H1 (cell line): ENCODE measurements at regions not wholly inside any gene's neighbourhood (a gene's known extent, or its start where the extent isn't known, plus 50 kb on each side); places are given as distances from the start of the nearest gene placed in this dataset.

Experiments
- CTCF ChIA-PET: fragments of 300-600 bp; sonication (Branson Sonifier 250); formaldehyde crosslinking; loops from one replicate; lab custom pipeline; 2021; ENCODE audit not compliant: partially characterized antibody; lab: Charles Lee
- POLR2A ChIA-PET: fragments of 300-600 bp; sonication (Branson Sonifier 250); formaldehyde crosslinking; loops from one replicate; lab custom pipeline; 2021; ENCODE audit warnings: inconsistent platforms; ENCODE audit not compliant: partially characterized antibody; lab: Charles Lee
- DNase-seq, 2 experiments: peaks; one replicate each; pipeline versions ENCODE4 v3.0.0 to v3.0.0-alpha.2; 2010 to 2022; ENCODE audit warnings: low spot score in 2 of 2, low read depth in 1 of 2, mixed read lengths in 1 of 2
- FAIRE-seq: peaks from 2 replicates; lab custom pipeline; 2011; peaks lifted over from hg19 to GRCh38; lab: Jason Lieb, UNC
- H2AFZ ChIP-seq: 2 replicates; pipeline ENCODE4 v1.8.1; 2012; ENCODE audit warnings: low read length, inconsistent platforms
- H2AK5ac ChIP-seq: 2 replicates; pipeline ENCODE4 v1.6.1; 2013; ENCODE audit warnings: low read depth, low read length
- H2BK120ac ChIP-seq: replicated peaks from 2 replicates; pipeline ENCODE3; 2013; ENCODE audit warnings: low read depth, low read length, inconsistent platforms
- H2BK12ac ChIP-seq: 2 replicates; pipeline ENCODE4 v1.6.1; 2013; ENCODE audit warnings: low read depth, low read length
- H2BK15ac ChIP-seq: 2 replicates; pipeline ENCODE4 v1.6.1; 2013; ENCODE audit warnings: low read length
- H2BK20ac ChIP-seq: 2 replicates; pipeline ENCODE4 v1.6.1; 2013; ENCODE audit warnings: low read length
- H2BK5ac ChIP-seq: 2 replicates; pipeline ENCODE4 v1.6.1; 2013; ENCODE audit warnings: low read depth, low read length
- H3K14ac ChIP-seq: 2 replicates; pipeline ENCODE4 v1.6.1; 2013; ENCODE audit warnings: inconsistent platforms; ENCODE audit not compliant: insufficient read length
- H3K18ac ChIP-seq: 2 replicates; pipeline ENCODE4 v1.6.1; 2013; ENCODE audit warnings: low read length; ENCODE audit errors: extremely low read depth
- H3K23ac ChIP-seq: 2 replicates; pipeline ENCODE4 v1.6.1; 2013; ENCODE audit warnings: inconsistent platforms; ENCODE audit not compliant: insufficient read length
- H3K23me2 ChIP-seq: 2 replicates; pipeline ENCODE4 v1.6.1; 2013; ENCODE audit warnings: low read depth, low read length
- H3K27ac ChIP-seq: 2 replicates; pipeline ENCODE4 v1.6.1; 2011; ENCODE audit warnings: low read depth, low read length, inconsistent platforms
- H3K27me3 ChIP-seq, 4 experiments: replicated peaks in 1 of 4; 1 replicate in 1 of 4; 2 replicates in 3 of 4; pipeline versions ENCODE4 v1.6.1 to v1.8.1; 2011 to 2013; ENCODE audit warnings: low read length in 3 of 4, mild to moderate bottlenecking in 3 of 4, inconsistent platforms in 2 of 4, mixed read lengths in 2 of 4, moderate library complexity in 1 of 4; ENCODE audit not compliant: control insufficient read depth in 3 of 4, insufficient read depth in 3 of 4; ENCODE audit errors: extremely low read depth in 1 of 4
- H3K36me3 ChIP-seq, 4 experiments: 2 replicates each; pipeline versions ENCODE4 v1.6.1 to v1.8.1; 2011 to 2013; ENCODE audit warnings: mild to moderate bottlenecking in 4 of 4, low read length in 3 of 4, moderate library complexity in 2 of 4, control low read depth in 1 of 4, inconsistent platforms in 1 of 4; ENCODE audit not compliant: insufficient read depth in 4 of 4, control insufficient read depth in 2 of 4
- H3K4ac ChIP-seq: replicated peaks from 2 replicates; pipeline ENCODE3; 2013; ENCODE audit warnings: low read length, low read depth, mixed read lengths, inconsistent platforms; ENCODE audit not compliant: insufficient read length
- H3K4me1 ChIP-seq, 4 experiments: replicated peaks in 1 of 4; 1 replicate in 1 of 4; 2 replicates in 3 of 4; pipeline versions ENCODE4 v1.6.1 to v1.8.1; 2011 to 2013; ENCODE audit warnings: low read length in 3 of 4, inconsistent platforms in 2 of 4, mixed read lengths in 1 of 4; ENCODE audit not compliant: insufficient read depth in 4 of 4, control insufficient read depth in 3 of 4
- H3K4me2 ChIP-seq, 2 experiments: 2 replicates each; pipeline versions ENCODE4 v1.6.1 to v1.8.1; 2011 to 2013; ENCODE audit warnings: low read depth in 2 of 2, low read length in 2 of 2, control low read depth in 1 of 2, inconsistent platforms in 1 of 2, mild to moderate bottlenecking in 1 of 2; ENCODE audit not compliant: insufficient read depth in 1 of 2
- H3K4me3 ChIP-seq, 4 experiments: fragments of 200-600, 300-600 bp in 1 of 4; sonication (generic), shearing (Covaris generic), sonication (Bioruptor Twin) in 1 of 4; 2 replicates each; pipeline versions ENCODE4 v1.5.1 to v1.8.1; 2011 to 2016; ENCODE audit warnings: low read length in 4 of 4, low read depth in 3 of 4, control low read depth in 2 of 4, inconsistent platforms in 2 of 4, mild to moderate bottlenecking in 2 of 4, mixed read lengths in 1 of 4, moderate library complexity in 1 of 4; ENCODE audit not compliant: insufficient read depth in 2 of 4; ENCODE audit errors: extremely low read depth in 1 of 4
- H3K56ac ChIP-seq: replicated peaks from 2 replicates; pipeline ENCODE3; 2013; ENCODE audit warnings: low read depth, mild to moderate bottlenecking, mixed read lengths, low read length, inconsistent platforms; ENCODE audit not compliant: insufficient read length
- H3K79me1 ChIP-seq: 2 replicates; pipeline ENCODE4 v1.6.1; 2013; ENCODE audit warnings: low read depth, low read length, control low read depth
- H3K79me2 ChIP-seq, 2 experiments: 2 replicates each; pipeline versions ENCODE4 v1.6.1 to v1.8.1; 2012 to 2013; ENCODE audit warnings: low read length in 2 of 2, mild to moderate bottlenecking in 2 of 2, inconsistent platforms in 1 of 2; ENCODE audit not compliant: insufficient read depth in 2 of 2, control insufficient read depth in 1 of 2
- H3K9ac ChIP-seq, 4 experiments: replicated peaks in 1 of 4; 1 replicate in 1 of 4; 2 replicates in 3 of 4; pipeline versions ENCODE4 v1.6.1 to v1.8.1; 2011 to 2013; ENCODE audit warnings: low read depth in 3 of 4, low read length in 3 of 4, control low read depth in 2 of 4, mild to moderate bottlenecking in 2 of 4, moderate library complexity in 2 of 4, inconsistent platforms in 1 of 4; ENCODE audit errors: extremely low read depth in 1 of 4
- H3K9me3 ChIP-seq, 2 experiments: 2 replicates each; pipeline versions ENCODE4 v1.6.1 to v1.8.1; 2012 to 2013; ENCODE audit warnings: mild to moderate bottlenecking in 2 of 2, moderate library complexity in 2 of 2, control low read depth in 1 of 2, inconsistent platforms in 1 of 2, low read depth in 1 of 2, low read length in 1 of 2, mixed read lengths in 1 of 2; ENCODE audit not compliant: insufficient read depth in 2 of 2
- H4K20me1 ChIP-seq, 2 experiments: replicated peaks in 1 of 2; 2 replicates each; pipeline versions ENCODE3 to v1.8.1; 2011 to 2013; ENCODE audit warnings: inconsistent platforms in 2 of 2, low read length in 2 of 2, mild to moderate bottlenecking in 1 of 2; ENCODE audit not compliant: insufficient read depth in 2 of 2, control insufficient read depth in 1 of 2
- H4K5ac ChIP-seq: 2 replicates; pipeline ENCODE4 v1.6.1; 2013; ENCODE audit warnings: low read length, low read depth, mixed read lengths, inconsistent platforms; ENCODE audit not compliant: insufficient read length
- H4K8ac ChIP-seq: 2 replicates; pipeline ENCODE4 v1.8.0; 2013; ENCODE audit warnings: mild to moderate bottlenecking, moderate library complexity, low read length, inconsistent platforms; ENCODE audit not compliant: insufficient read depth; ENCODE audit errors: extremely low read depth
- H4K91ac ChIP-seq: replicated peaks from 2 replicates; pipeline ENCODE3; 2013; ENCODE audit warnings: low read length, mixed read lengths, inconsistent platforms; ENCODE audit not compliant: insufficient read length
- CBX8 ChIP-seq: fragments of 300-800, 300-1000 bp; sonication (generic); IDR thresholded peaks from 2 replicates; pipeline ENCODE4 v1.7.1; 2016; ENCODE audit warnings: low read depth, low read length, borderline replicate concordance
- CHD2 ChIP-seq: IDR thresholded peaks from 2 replicates; pipeline ENCODE4 v1.6.1; 2012; ENCODE audit warnings: low read length, improper control_type of control experiment
- EZH2 ChIP-seq: fragments of 200-600 bp; sonication (generic); IDR thresholded peaks from 2 replicates; pipeline ENCODE4 v1.7.1; 2012; ENCODE audit warnings: low read depth, mild to moderate bottlenecking, moderate library complexity, low read length, inconsistent platforms; ENCODE audit not compliant: severe bottlenecking
- HDAC6 ChIP-seq: IDR thresholded peaks from one replicate; pipeline ENCODE4 v1.7.1; 2012; ENCODE audit warnings: low read depth, mild to moderate bottlenecking, inconsistent platforms, low read length, moderate library complexity
- NRF1 ChIP-seq: IDR thresholded peaks from 2 replicates; pipeline ENCODE4 v1.6.1; 2011; ENCODE audit warnings: mild to moderate bottlenecking, low read depth, low read length, improper control_type of control experiment
- RNF2 ChIP-seq: fragments of 200-900, 300-1000 bp; sonication (generic); IDR thresholded peaks from 2 replicates; pipeline ENCODE4 v1.7.1; 2016; ENCODE audit warnings: borderline replicate concordance, low read depth, mild to moderate bottlenecking, antibody characterized with exemption, low read length; ENCODE audit not compliant: poor library complexity, severe bottlenecking; ENCODE audit errors: missing control alignments
- SIRT6 ChIP-seq: IDR thresholded peaks from one replicate; pipeline ENCODE4 v1.7.1; 2012; ENCODE audit warnings: low read length, inconsistent platforms
- SP2 ChIP-seq: IDR thresholded peaks from 2 replicates; pipeline ENCODE4 v1.6.1; 2012; ENCODE audit warnings: mild to moderate bottlenecking, low read length, inconsistent platforms
- SUZ12 ChIP-seq: fragments of 200-600 bp; sonication (generic); IDR thresholded peaks from 2 replicates; pipeline ENCODE4 v1.6.1; 2012; ENCODE audit warnings: mild to moderate bottlenecking, inconsistent platforms, low read length, moderate library complexity, mixed read lengths
- YY1 ChIP-seq: IDR thresholded peaks from 2 replicates; pipeline ENCODE4 v1.6.1; 2011; ENCODE audit warnings: low read depth, mild to moderate bottlenecking, low read length
- ZNF274 ChIP-seq: IDR thresholded peaks from 2 replicates; pipeline ENCODE4 v1.7.0; 2012; ENCODE audit warnings: low read length, borderline replicate concordance; ENCODE audit errors: extremely low read depth
- WGBS, 2 experiments: shearing (Covaris generic) in 1 of 2; methylation state at CpG; one replicate each; pipeline versions ENCODE4 v1.1.6 to v1.1.7; 2013 to 2015; ENCODE audit warnings: low lambda C conversion rate in 2 of 2, mixed read lengths in 2 of 2, inconsistent platforms in 1 of 2, low coverage in 1 of 2, missing lambda C conversion rate in 1 of 2; ENCODE audit not compliant: insufficient replicate concordance in 2 of 2, insufficient coverage in 1 of 2, insufficient read length in 1 of 2; ENCODE audit errors: extremely low coverage in 1 of 2, missing lambda C conversion rate in 1 of 2; 5-methylcytosine and 5-hydroxymethylcytosine counted together

DNA sequence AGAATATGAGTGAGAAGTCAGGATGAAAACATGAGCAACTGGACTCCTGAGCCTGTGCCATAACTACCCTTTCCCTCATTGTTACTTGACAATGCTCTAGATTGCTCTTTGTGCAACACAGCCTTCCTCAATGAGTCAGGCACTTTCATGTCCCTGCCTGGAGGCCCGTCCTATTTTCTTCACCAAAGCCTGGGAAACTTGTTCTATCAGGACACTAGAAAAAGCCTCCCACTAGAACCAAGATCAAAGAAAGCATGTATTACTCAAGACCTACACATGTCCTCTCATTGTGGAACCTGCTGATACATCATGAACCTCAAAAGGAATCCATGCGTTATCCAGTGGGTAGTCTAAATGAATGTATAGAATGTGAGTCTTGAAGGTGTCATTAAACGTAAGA lies 624.5 kb downstream of the TOX3 start:
- H4K5ac ChIP-seq: no peak overlapping the region
- FAIRE-seq (no peak), DNase-seq (no peak)
- H3K18ac ChIP-seq: no peak overlapping the region
- WGBS, 2 experiments: 96% methylated on average over 3 of the region's 3 CpGs; no CpG with 5 or more reads in 1 of the 2 experiments
- H3K9ac ChIP-seq: no peak overlapping the region
- no peak overlapping the region for H3K4me2 ChIP-seq
- H3K79me1 ChIP-seq: no peaks in the 10 kb centered on the region
- H2BK20ac ChIP-seq: no peak overlapping the region
- H3K56ac ChIP-seq: no peak overlapping the region
- no peak overlapping the region for H4K8ac ChIP-seq
- ChIA-PET CTCF (interaction anchor here (1.1 to 1.4 kb wide), 2 partner anchors 19 to 64 kb away, joined by 3 read pairs; no protein-coding TSS in a partner anchor), POLR2A (no interaction called here)
- no peak overlapping the region for H2AFZ ChIP-seq
- H3K23me2 ChIP-seq: no peaks in the 10 kb centered on the region
- no peak overlapping the region for H3K4me3 ChIP-seq
- H3K27me3 ChIP-seq: no peaks in the 10 kb centered on the region
- no peak overlapping the region for H2BK15ac ChIP-seq
- H3K4me1 ChIP-seq: 0 out of 7 replicates have a peak, but pooled peaks cover 0 to 2% (median 0%) of the 10 kb centered on the region in 4 experiments
- H2BK12ac ChIP-seq: no peak overlapping the region
- H3K14ac ChIP-seq: no peak overlapping the region
- no peak overlapping the region for H2BK5ac ChIP-seq
- H2AK5ac ChIP-seq: no peak overlapping the region
- no peaks in the 10 kb centered on the region; a peak in 1 of 4 replicates for H3K9me3 ChIP-seq
- TF ChIP-seq SIRT6 (no peak), ZNF274 (no peak), HDAC6 (no peak), CHD2 (no peak), EZH2 (no peak), NRF1 (no peak), CBX8 (no peak), SUZ12 (no peak), SP2 (no peak), YY1 (no peak), RNF2 (no peak)
- no peaks in the 10 kb centered on the region for H3K79me2 ChIP-seq
- H2BK120ac ChIP-seq: no peak overlapping the region
- H3K23ac ChIP-seq: no peak overlapping the region
- H3K27ac ChIP-seq: no peak overlapping the region
- no peaks in the 10 kb centered on the region for H3K36me3 ChIP-seq
- H4K91ac ChIP-seq: no peak overlapping the region
- no peak overlapping the region for H3K4ac ChIP-seq
- H4K20me1 ChIP-seq: no peaks in the 10 kb centered on the region
